DND-41 (cell line): ENCODE measurements at regions not wholly inside any gene's neighbourhood (a gene's known extent, or its start where the extent isn't known, plus 50 kb on each side); places are given as distances from the start of the nearest gene placed in this dataset.
"Not testable (repeated sequence)": the region's sequence is repeated elsewhere in the genome, so short reads cannot be mapped to it uniquely, and the experiment has no call there.

Experiments
- ATAC-seq: fragments of 200-7000 bp; cut with Tn5 transposase; 3 replicates; pipeline ENCODE4 v1.9.1; 2021; ENCODE audit warnings: low read depth; ENCODE audit not compliant: insufficient read depth
- DNase-seq: peaks from one replicate; pipeline ENCODE4 v3.0.0-alpha.2; 2020
- H2AFZ ChIP-seq: 2 replicates; pipeline ENCODE4 v1.6.0; 2012; ENCODE audit warnings: low read depth, low read length
- H3K27ac ChIP-seq: 2 replicates; pipeline ENCODE4 v1.5.1; 2012; ENCODE audit warnings: low read length, inconsistent platforms
- H3K27me3 ChIP-seq: fragments of 200-600 bp; sonication (generic); 2 replicates; pipeline ENCODE4 v1.6.0; 2012; ENCODE audit warnings: low read length, mild to moderate bottlenecking, inconsistent platforms; ENCODE audit not compliant: insufficient read depth, poor library complexity
- H3K36me3 ChIP-seq: 2 replicates; pipeline ENCODE4 v1.5.1; 2012; ENCODE audit warnings: low read length, inconsistent platforms; ENCODE audit not compliant: insufficient read depth
- H3K4me1 ChIP-seq: 2 replicates; pipeline ENCODE4 v1.5.1; 2012; ENCODE audit warnings: mild to moderate bottlenecking, low read length; ENCODE audit not compliant: insufficient read depth
- H3K4me2 ChIP-seq: 2 replicates; pipeline ENCODE4 v1.6.0; 2012; ENCODE audit warnings: mild to moderate bottlenecking, moderate library complexity, low read length, inconsistent platforms; ENCODE audit not compliant: insufficient read depth
- H3K4me3 ChIP-seq, 2 experiments: fragments of 200-600 bp in 1 of 2; shearing (Covaris generic) in 1 of 2; 2 replicates each; pipeline ENCODE4 v1.5.1; 2012 to 2016; ENCODE audit warnings: inconsistent platforms in 2 of 2, low read length in 2 of 2, mild to moderate bottlenecking in 2 of 2, low read depth in 1 of 2, moderate library complexity in 1 of 2
- H3K79me2 ChIP-seq: 2 replicates; pipeline ENCODE4 v1.6.0; 2012; ENCODE audit warnings: low read length, inconsistent platforms; ENCODE audit not compliant: insufficient read depth
- H3K9ac ChIP-seq: 2 replicates; pipeline ENCODE4 v1.6.0; 2012; ENCODE audit warnings: low read depth, mild to moderate bottlenecking, inconsistent platforms, low read length, moderate library complexity
- H3K9me3 ChIP-seq: 2 replicates; pipeline ENCODE4 v1.5.1; 2012; ENCODE audit warnings: low read length, moderate library complexity, mild to moderate bottlenecking, inconsistent platforms; ENCODE audit not compliant: insufficient read depth, severe bottlenecking
- H4K20me1 ChIP-seq: 2 replicates; pipeline ENCODE4 v1.6.0; 2012; ENCODE audit warnings: low read length; ENCODE audit not compliant: insufficient read depth
- EZH2 ChIP-seq: IDR thresholded peaks from 3 replicates; pipeline ENCODE4 v1.6.1; 2012; ENCODE audit warnings: borderline replicate concordance, low read depth, mild to moderate bottlenecking, moderate library complexity, low read length, inconsistent platforms; ENCODE audit not compliant: severe bottlenecking
- TF ChIP-seq, protein P1 (sequence below): IDR thresholded peaks from 2 replicates; pipeline ENCODE4 v1.5.1; 2012; ENCODE audit warnings: borderline replicate concordance, low read length, moderate library complexity, mild to moderate bottlenecking; ENCODE audit not compliant: poor library complexity, severe bottlenecking; ENCODE audit errors: extremely low read depth

DNA sequence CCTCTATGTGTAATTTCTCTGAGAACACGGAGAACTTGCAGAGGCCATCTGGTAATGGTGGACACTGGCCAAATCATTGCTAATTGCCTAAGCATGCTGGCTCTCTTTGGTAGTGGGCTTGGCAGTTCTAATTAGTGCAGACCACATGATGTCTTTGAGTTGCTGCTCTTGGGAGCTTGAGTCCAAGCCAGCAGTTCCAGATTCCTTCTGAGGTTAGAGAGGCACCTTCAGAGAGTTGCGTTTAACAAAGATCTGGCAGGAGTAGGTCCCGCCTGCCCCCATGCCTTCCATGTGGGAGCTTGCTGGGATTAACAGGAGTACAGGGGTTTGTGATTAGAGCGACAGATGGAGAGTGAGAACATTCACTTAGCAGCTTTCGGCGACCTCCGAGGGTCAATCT, 449.0 kb upstream of the LMCD1 start:
- no peak for DNase-seq
- H3K9ac ChIP-seq = no peak overlapping the region
- H3K4me2 ChIP-seq = no peak overlapping the region
- H3K79me2 ChIP-seq = no peaks in the 10 kb centered on the region
- H3K9me3 ChIP-seq = no peaks in the 10 kb centered on the region
- no peak overlapping the region for H3K27ac ChIP-seq
- no peak overlapping the region for H2AFZ ChIP-seq
- H4K20me1 ChIP-seq = no peaks in the 10 kb centered on the region
- H3K27me3 ChIP-seq = peaks cover 3% of the 10 kb centered on the region
- no peak overlapping the region for H3K4me3 ChIP-seq
- no peaks in the 10 kb centered on the region for H3K36me3 ChIP-seq
- no peaks in the 10 kb centered on the region for H3K4me1 ChIP-seq
- ATAC-seq = no peak
- no peak for TF ChIP-seq EZH2
- TF ChIP-seq, protein P1, sequence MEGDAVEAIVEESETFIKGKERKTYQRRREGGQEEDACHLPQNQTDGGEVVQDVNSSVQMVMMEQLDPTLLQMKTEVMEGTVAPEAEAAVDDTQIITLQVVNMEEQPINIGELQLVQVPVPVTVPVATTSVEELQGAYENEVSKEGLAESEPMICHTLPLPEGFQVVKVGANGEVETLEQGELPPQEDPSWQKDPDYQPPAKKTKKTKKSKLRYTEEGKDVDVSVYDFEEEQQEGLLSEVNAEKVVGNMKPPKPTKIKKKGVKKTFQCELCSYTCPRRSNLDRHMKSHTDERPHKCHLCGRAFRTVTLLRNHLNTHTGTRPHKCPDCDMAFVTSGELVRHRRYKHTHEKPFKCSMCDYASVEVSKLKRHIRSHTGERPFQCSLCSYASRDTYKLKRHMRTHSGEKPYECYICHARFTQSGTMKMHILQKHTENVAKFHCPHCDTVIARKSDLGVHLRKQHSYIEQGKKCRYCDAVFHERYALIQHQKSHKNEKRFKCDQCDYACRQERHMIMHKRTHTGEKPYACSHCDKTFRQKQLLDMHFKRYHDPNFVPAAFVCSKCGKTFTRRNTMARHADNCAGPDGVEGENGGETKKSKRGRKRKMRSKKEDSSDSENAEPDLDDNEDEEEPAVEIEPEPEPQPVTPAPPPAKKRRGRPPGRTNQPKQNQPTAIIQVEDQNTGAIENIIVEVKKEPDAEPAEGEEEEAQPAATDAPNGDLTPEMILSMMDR = no peak

DNA sequence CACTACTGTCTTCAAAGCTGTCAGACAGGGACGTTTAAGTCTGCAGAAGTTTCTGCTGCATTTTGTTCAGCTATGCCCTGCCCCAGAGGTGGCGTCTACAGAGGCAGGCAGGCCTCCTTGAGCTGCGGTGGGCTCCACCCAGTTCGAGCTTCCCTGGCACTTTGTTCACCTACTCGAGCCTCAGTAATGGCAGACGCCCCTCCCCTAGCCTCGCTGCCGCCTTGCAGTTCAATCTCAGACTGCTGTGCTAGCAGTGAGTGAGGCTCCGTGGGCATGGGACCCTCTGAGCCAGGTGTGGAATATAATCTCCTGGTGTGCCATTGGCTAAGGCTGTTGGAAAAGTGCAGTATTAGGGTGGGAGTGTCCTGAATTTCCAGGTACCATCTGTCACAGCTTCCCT, 433.5 kb upstream of the LMCD1 start:
- H3K79me2 ChIP-seq, ATAC-seq, H2AFZ ChIP-seq, H4K20me1 ChIP-seq, H3K27ac ChIP-seq, H3K4me3 ChIP-seq, H3K36me3 ChIP-seq, H3K9ac ChIP-seq, DNase-seq, H3K27me3 ChIP-seq, H3K4me1 ChIP-seq, H3K4me2 ChIP-seq, H3K9me3 ChIP-seq: not testable (repeated sequence)

DNA sequence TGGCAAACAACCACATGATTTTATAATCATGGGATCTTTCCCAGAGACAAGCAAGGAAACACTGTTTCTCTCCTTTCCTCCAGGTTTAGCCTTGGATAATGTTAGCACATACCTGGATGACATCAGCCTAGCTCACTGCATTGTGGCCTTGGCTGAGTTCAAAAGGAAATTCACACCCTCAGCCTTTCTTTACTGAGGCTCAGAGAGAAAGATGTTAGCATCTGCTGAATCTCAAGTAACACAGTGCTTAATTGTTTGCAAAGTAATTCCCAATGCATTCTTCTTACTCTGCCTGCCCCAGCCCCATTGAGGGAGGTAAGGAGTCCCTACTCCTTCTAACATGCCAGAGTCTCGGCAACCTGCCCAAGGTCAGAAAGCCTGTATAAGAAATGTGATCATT, 432.2 kb upstream of the LMCD1 start:
- Histone ChIP-seq H3K9me3 (no peaks in the 10 kb centered on the region), H4K20me1 (no peaks in the 10 kb centered on the region), H3K79me2 (no peaks in the 10 kb centered on the region), H3K27me3 (no peaks in the 10 kb centered on the region), H3K27ac (no peak overlapping the region), H3K4me2 (no peak overlapping the region), H3K4me1 (no peaks in the 10 kb centered on the region), H3K36me3 (no peaks in the 10 kb centered on the region), H3K4me3 (no peak overlapping the region), H3K9ac (no peak overlapping the region), H2AFZ (no peak overlapping the region)
- ATAC-seq (no peak), DNase-seq (no peak)
- no peak for TF ChIP-seq EZH2
- TF ChIP-seq, protein P1 = no peak

DNA sequence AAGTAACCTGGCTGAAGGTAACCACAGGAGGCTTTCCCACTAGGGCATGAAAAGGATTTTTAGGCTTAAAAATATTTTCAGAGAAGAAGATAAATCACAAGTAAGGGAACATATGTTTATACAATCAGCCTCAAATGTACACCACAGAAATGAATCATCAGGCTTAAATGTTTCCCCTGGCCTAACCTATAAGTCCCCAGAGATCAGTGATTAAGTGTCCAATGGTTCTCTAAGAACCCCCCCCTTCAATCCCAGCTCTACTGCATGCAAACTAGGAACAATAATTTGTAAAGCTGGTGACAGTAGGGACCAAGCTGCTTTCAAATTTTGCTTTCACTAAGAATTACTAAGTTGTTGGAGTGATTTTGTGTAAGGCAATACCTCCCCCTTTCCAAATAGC, 431.6 kb upstream of the LMCD1 start:
- no peak overlapping the region for H3K4me3 ChIP-seq
- no peak for ATAC-seq
- TF ChIP-seq, protein P1 = no peak
- no peak for TF ChIP-seq EZH2
- H4K20me1 ChIP-seq = no peaks in the 10 kb centered on the region
- H3K4me2 ChIP-seq = no peak overlapping the region
- no peaks in the 10 kb centered on the region for H3K9me3 ChIP-seq
- no peaks in the 10 kb centered on the region for H3K36me3 ChIP-seq
- no peak for DNase-seq
- no peaks in the 10 kb centered on the region for H3K27me3 ChIP-seq
- H2AFZ ChIP-seq = no peak overlapping the region
- no peaks in the 10 kb centered on the region for H3K79me2 ChIP-seq
- no peak overlapping the region for H3K27ac ChIP-seq
- no peak overlapping the region for H3K9ac ChIP-seq
- no peaks in the 10 kb centered on the region for H3K4me1 ChIP-seq

DNA sequence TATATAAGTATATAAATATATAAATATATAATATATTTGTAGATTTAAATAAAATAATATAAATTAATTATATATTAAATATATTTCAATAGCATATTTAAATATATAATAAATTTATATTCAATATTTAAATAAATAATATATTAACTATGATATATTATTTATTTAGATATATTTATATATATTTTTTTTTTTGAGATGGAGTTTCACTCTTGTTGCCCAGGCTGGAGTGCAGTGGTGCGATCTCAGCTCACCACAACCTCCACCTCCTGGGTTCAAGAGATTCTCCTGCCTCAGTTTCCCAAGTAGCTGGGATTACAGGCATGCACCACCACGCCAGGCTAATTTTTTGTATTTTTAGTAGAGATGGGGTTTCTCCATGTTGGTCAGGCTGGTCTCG, 426.9 kb upstream of the LMCD1 start:
- not testable (repeated sequence) for H3K4me2 ChIP-seq, H3K9ac ChIP-seq, H4K20me1 ChIP-seq, H3K27me3 ChIP-seq, ATAC-seq, H3K27ac ChIP-seq, H3K36me3 ChIP-seq, H2AFZ ChIP-seq, H3K4me3 ChIP-seq, H3K4me1 ChIP-seq, DNase-seq, H3K79me2 ChIP-seq, H3K9me3 ChIP-seq
